Inflammatory macrophage treated with lipopolysaccharide for 4 hours (primary cell): ENCODE measurements at regions not wholly inside any gene's neighbourhood (a gene's known extent, or its start where the extent isn't known, plus 50 kb on each side); places are given as distances from the start of the nearest gene placed in this dataset.
A peak's percentile ranks its signal among the peaks of the same experiment; 100 is the strongest.

Experiments
- DNase-seq: peaks from one replicate; pipeline ENCODE4 v3.0.0-alpha.2; 2020

DNA sequence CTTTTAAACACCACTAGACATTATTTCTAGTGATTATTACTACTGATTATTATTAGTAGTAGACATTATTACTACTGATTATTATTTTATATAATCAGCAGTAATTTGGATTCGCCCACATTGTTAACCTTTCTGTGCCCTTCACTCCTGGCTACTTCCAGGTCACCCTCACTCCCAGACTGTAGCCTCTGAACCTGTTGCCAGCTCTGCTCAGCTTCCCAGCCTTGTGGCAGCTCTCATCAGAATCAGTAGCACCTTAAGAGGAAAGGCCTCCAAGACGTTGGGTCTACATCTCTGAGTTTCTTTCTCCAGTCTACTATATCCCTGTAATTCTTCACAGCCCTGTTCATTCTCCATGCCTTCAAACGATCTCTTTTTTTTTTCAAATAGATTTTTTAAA is 137.0 kb downstream of the KATNIP start:
- DNase-seq, result no peak

DNA sequence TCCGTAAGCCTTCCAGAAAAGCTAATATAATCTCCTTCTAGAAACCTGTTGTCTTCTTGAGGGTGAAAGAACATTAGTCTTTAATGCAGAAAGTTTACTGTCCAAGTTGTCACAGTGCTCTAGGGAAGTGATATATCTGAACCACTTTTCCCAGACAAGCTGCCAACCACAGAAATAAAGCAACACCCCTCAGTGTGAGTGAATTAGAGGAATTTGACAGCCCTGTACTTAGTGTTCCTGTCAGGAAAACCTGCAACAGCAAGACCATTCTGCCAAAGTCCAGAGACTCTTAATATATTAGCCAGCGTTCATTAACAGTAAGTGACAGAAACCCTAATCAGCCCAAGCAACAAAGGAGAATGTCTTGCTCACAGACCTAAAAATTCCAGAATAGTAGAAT is 137.7 kb downstream of the KATNIP start:
- DNase-seq, result no peak

DNA sequence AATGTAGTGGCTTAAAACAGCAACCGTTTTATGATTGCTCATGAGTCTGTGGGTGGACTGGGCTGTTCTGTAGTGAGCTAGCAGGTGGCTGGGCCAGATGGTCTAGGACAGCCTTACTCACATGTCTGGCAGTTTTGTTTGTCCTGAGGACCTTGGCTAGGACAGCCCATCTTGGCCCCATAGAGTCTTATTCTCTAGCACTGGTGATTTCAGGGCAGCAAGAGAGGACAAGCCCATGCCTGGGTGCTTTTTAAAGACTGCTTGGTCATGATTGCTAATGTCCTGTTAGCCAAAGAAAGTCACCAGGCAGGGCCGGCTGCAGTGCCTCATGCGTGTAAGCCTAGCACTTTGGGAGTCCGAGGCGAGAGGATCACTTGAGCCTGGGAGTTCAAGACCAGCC is 139.8 kb downstream of the KATNIP start:
- DNase-seq, result no peak

DNA sequence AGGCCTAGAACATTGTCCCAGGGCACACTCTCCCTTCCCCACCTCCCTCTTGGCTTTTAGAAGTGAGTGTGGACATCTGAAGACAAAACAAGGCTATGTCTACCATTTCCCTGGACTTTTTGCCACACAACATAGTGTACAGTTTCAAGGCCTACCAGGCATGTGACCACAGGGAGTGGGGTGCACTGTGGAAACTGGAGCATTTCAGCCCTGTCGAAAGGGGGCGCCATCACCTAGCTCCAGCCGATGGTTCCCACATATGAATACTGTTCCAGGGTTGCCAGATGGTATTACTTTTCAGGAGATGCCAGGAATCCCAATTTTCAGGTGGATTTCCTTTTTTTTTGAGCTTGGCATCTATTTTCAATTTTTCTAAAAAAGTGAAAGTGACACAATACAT is 140.7 kb downstream of the KATNIP start:
- peak; percentile 22 for DNase-seq

DNA sequence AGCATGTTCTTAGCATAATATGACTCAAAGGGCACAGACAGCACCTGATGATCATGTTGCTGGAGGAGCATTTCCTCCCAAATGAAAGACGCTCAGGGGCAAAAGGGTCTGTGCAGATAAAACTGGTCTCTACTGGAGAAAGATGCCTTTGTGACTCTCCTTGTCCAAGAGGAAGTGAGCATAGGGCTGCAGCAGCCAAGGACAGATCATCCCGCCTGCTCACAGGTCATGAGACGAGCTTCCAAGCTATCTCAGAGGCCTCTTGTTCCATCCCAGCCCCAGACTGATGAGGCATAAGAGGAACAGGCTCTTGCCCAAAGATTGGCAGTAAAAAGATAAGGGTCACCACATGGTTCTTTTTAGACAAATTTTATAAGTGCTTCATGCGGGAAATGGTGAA is 141.8 kb downstream of the KATNIP start:
- peak; percentile 71 for DNase-seq

DNA sequence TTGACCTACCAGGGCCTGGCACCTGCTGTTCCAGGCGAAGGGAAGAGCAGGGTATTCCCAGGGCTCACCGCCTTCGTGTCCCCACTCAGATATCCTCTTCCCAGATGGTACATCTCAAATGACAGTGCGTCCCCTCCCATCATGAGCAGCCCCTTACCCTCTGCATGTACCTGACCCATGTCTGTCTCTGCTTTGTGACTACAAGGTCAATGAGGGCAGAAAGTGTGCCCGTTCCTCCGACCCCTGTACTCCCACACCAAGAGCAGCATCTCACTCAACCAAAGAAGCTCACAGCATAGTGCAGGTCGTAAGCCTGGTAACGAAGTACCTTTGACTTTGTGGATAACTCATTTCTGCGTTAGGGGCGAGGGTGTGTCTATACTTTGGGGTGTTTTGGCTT is 142.6 kb downstream of the KATNIP start:
- no peak for DNase-seq

DNA sequence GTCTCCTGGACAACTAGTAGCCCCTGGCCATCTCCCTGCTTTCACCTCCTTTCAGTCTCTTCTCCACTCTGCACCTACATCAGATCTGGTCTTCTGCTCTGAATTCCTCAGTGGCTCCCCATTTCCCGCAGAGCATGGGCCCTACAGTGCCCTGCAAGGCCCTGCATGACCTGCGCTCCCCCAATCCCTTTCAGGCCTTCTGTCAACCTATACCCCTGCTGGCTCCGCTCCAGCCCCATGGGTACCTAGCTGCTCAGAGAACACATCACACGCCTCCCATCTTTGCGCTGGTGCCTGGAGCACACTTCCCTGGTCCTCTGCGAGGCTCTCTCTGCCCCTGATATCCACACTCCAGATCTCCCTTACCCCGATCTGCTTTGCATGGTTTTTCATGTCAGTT is 145.2 kb downstream of the KATNIP start:
- DNase-seq, result no peak

DNA sequence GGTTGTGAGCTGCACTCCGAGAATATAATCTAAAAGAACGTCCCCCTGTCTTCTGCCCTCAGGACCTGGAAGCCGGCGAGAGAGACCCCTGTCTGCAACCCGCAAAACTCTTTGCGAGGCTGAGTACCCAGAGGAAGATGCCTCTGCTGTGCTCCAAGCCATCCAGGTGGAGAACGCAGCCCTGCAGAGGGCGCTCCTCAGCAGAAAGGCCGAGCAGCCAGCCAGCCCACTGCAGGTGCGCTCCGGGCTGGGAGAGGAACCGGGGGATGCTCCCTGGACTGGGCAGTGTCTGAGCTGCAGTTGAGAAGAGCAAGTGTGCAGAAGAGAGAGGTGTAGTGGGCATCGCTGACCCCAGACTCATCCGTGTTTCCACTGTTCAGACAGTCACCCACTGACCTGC is 148.3 kb downstream of the KATNIP start:
- DNase-seq, result no peak

DNA sequence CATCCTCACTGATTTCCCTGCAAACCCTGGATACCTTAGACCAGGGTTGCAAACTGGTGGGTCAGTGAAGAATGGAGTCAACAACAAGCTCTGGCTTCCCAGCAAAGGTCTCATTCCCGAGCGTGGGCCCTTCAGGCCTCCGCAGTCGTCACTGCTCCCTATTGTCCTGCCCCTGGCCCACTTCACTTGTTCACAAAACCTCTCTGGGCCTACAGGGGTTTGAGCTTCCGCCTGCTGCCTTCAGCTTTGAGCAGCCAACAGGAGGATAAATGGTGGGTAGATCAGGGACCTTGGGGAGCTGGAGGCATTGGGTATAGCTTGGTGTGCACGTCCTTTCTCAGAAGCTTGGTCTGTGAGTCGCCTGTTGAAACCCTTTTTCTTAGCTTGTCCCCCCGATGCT is 148.8 kb downstream of the KATNIP start:
- DNase-seq, result no peak

DNA sequence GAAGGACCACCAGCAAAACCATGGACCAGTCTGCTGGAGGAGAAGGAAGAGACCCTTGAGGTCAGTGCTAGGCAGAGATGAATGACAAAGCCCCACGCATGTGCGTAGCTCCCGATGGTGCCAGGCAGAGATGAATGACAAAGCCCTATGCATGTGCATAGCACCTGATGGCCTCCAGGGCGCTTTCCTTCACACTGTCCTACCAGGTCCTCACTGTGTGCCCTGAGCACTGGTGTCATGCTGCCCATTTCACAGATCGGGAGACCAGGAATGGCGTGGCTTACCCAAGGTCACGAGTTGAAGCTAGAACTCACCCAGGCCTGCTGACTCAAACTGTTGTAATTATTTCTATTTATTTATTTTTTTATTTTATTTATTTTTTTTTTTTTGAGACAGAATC is 149.6 kb downstream of the KATNIP start:
- DNase-seq, result no peak

DNA sequence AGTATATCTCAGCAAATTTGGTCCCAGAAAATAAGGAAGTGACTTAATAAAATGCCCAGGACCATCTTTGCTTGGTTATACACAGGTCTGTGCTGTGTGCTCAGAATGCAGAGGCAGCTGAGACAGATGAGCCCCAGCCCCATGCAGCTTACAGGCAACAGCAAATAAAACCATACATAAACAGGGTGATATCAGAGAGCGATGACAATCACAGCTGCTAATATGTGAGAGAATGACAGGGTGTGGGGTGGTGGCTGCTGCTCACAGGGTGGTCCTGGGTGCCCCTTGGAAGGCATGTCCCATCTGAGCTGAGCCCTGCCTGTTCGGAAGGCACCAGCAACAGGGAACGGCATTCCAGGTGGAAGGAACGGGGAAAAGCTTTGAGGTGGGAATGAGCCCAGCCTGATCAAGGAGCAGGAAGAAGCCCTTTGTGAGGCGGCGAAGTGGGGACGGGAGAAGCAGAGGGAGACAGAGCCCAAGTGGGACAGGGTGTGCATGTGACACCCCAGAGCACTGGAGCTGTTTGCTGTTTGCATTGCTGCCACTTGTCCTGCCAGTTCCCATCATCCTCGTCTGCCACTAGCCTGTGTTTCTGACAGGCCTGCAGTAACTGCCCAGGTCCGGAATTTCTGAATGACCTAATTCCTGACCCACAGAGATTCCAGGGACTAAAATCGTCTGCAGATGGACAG is 150.5 kb downstream of the KATNIP start:
- no peak for DNase-seq

DNA sequence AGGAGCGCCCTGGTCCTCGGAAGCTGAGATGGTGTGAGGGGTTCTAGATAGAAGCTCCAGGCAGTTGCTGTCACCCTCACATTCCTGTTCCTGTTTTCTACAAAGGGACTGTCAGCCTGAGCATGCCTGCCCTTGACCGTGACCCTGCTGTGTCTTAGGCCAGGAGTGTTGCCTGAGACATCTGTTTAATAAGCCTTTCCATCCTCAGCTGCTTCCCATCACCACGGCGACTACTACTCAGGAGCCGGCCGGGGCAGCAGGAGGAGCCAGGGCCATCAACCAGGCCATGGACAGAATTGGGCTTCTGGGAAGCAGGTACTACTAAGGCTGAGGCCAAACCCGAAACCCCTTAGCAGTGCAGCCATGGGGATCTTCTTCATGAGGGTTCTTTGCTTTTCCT is 151.4 kb downstream of the KATNIP start:
- no peak for DNase-seq

DNA sequence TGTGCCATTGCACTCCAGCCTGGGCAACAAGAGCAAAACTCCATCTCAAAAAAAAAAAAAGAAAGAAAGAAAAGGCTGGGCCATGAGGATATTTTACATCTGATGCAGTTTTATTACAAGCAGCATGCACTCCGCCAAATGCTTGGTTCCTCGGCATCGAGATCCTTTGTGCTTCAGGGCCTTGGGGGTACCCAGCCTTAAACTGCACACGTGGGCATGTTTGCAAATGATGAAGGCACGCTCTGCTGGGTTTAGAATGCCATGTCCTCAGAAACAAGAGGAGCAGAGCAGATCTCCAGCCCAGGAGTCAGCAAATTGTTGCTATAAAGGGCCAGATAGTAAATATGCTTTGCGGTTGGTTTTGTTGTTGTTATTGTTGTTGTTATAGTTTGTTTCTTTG is 153.2 kb downstream of the KATNIP start:
- no peak for DNase-seq

DNA sequence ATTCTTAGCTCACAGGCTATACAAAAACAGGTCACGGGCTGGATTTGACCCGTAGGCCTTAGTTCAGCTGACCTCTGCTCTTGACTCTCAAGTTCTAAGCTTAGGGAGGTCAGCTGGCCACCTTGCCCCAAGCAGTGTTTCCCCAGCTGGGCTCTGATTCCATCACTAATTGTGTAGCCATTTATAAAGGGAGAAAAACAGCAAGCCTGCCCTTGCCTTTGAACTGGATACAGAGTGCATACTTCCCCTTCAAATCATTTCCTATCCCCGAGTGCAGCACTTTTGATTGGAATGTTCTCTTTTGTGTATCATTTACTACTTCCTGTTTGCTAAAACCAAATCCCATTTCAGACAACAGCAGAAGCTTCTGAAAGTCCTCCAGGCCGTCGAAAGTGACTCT is 153.6 kb downstream of the KATNIP start:
- no peak for DNase-seq

DNA sequence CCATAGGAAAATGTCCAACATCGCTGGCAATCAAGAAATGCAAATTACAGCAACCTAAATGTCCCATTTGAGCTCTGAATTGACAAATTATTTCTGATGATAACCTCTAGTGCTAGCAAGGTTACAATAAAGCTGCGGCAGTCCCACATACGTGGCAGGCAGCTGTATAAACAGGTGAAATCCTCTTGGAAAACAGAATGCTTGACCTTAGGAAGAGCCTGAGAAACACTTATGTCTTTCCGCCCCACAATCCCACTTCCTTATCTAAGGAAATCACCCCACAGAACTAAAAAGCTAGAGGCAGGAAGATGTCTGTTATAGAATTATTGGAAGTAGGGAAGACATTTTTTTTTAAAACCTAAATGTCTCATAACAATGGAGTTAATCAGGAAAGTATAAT is 154.3 kb downstream of the KATNIP start:
- DNase-seq, result no peak

DNA sequence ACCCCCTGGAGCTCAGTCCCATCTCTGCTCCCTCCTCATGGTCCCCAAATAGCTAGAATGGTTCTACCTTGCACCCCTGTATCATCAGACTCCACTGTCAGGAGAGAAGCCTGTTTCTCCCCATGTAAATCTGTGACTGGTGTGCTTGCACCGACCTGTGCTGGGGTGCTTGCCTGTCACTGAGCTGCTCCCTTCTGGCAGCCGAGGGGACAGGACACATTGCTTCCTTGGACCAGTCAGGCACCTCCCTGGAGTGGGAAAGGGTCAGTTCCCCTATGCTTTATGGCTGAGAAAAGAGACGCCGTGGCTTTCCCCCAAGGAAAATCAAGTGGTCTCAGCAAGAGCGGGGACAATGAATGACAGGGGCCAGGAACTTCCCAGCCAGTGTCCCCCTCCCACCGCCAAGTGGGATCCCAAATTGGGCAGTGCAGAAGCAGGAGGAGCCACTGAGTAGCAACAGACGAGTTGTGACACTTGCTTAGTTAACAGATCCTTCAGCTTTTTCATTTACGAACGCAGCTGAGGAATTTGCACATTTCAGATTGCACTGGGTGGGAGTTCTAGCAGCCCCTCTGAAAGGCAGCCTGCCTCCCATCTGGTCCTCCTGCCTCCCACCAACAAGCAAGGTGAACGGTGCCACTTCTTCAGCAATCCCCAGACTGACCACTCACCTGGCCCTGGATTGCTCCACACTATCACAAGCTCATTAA is 156.4 kb downstream of the KATNIP start:
- no peak for DNase-seq

DNA sequence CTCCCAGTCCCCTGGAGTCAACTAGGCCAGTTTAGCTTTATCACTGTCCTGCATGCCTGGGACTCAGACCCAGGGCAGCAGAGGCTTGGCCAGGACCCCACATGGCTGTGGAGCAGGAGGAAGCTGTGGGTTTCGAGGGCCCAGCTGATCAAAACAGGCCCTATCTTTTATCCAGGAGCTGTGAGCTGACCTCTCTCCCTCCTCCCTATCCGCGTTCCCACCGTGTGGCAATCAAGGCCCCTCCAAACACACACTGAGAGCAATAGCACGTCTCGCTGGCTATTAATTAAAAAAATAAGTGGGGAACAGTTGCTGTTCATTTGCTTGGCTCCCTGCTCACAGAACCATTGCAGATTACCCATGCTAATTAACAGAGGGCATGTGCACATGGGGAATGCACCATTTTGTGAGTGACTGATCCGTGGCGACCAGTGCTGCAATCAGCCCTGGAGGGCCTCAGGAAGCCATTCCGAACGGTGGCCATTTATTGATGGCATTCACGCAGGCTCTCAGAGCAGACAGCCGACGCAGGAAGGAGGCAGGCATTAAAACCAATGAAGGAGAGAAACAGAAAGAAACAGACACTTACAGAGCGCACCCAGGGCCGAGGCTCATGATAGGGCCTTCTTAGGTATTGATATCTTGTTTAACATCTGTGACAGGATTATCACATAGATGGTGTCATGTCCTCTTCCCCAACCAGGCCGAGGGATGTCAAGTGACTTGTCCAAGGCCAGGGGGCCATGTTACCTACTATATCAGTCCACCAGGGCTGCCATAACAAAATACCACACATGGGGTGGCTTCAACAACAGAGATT is 157.1 kb downstream of the KATNIP start:
- no peak for DNase-seq

DNA sequence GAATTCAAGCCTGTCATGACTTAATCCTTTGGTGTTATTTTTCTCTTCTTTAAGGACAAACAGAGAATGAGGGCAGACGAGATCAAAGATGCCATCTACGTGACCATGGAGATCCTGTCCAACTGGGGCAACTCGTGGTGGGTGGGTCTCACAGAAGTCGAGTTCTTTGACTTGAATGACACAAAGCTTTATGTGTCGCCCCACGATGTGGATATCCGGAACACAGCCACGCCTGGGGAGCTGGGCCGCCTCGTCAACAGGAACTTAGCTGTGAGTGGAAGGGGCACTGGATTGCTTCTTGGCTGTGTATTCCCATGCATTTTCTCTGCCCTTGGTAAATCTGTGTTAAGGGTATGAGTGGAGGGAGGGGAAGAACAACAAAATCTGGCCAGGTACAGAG is 158.7 kb downstream of the KATNIP start:
- DNase-seq, result no peak

DNA sequence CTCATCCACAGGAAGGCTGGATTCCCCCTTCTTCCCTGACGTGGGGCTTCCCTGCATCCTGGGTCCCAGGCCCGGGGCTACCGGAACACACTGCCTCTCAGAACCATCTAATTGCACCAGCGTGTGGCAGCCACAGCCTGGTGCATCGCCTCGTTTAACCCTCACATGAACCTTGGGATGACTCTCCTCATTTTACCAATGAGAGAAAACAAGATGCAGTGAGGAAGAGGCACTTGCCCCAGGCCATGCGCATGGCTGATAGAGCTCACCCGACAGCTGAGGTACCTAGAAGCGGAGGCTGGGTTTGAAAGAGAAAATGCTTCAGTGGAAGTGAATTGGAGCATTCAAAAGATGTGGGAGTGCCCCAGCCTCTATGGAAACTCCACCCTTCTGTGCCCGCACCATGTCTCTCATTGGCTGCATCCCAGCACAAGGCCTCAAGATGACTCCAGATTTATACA is 162.3 kb downstream of the KATNIP start:
- no peak for DNase-seq

DNA sequence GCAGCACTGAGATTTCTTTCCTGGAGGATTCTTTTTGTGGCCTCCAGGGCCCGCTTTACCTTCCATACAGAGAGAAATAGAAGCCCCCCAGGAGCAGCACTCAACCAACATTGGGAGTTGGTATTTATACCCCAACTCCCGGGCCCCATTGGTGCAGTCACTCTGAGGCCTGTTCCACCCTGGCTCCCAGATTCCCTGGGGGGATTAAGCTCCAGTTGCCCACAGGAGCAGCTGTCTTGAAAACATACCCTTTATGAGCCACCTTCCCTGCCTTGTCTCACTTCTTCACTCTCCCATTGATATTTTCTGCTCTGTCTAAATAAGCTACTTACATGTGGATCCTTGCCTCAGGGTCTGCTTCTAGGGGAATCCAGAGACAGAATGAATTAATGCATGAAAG is 167.8 kb downstream of the KATNIP start:
- no peak for DNase-seq

DNA sequence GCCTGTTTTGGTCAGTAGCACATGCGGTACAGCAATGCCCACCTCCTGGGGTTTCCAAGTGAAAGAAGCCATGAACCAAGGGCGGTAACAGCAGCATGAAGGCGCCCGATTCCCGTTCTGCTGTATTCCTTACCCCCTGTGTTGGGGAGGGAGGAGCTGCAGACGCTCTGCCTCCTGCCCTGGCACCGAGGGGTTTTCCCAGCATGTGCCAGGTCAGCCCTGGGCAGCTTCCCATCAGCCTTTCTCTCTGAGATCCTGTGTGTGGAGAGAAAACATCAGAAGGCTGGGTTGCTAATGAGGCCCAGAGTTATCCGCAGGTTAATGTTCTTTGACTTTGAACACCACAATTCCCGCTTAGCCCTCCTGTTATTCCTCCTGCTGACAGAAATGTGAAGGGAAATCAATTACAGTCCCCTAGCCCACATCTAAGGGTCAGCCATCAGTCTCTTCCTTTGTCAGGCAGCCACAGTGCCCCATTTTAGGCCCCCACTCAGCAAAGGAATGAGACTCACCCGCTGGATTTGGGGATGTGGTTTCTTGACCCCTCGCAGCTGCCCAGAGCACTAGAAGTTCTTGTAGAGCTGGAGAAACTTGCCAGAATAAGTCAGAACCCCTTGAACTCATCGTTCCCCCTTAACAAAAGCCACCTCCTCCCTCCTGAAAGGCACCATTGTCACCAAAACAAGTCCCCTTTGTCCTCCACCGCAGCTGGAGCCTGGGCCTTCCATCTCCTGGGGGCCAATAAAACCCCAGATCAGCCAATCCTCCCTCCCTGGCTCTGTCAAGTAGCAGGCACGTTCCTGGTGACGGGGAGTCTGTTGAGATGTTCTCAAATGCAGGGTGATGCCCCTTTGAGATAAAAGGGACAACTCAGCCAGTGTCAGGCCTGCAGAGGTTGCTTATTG is 168.5 kb downstream of the KATNIP start:
- no peak for DNase-seq

DNA sequence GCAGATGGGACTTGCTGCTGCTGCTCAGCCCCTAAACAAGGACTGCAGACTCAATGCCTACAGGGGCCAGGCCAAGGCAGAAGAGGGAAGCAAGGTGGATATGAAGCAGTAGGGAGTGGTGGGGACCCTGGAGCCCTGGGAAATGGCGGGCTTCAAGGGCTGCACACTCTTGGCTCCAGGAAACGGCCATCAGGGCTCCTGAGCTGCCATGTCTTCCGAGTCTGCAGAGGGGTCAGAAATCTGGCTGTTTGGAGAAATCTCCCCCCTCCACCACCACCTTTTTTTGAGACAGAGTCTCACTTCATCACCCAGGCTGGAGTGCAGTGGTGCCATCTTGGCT is 169.1 kb downstream of the KATNIP start:
- DNase-seq, result no peak
